WTC11 (cell line): ENCODE measurements at regions not wholly inside any gene's neighbourhood (a gene's known extent, or its start where the extent isn't known, plus 50 kb on each side); places are given as distances from the start of the nearest gene placed in this dataset.

ENCODE experiments used
- ATAC-seq: fragments of 200-7000 bp; cut with Tn5 transposase; 2 replicates; pipeline ENCODE4 v1.10.0; 2021; ENCODE audit warnings: mild to moderate bottlenecking, moderate library complexity
- CTCF ChIA-PET: fragments of 300-600 bp; sonication (Branson Sonifier 250); formaldehyde crosslinking; loops from one replicate; lab custom pipeline; 2021; ENCODE audit warnings: antibody characterized with exemption; lab: Charles Lee
- POLR2A ChIA-PET: fragments of 350-600 bp; sonication (Branson Sonifier 250); formaldehyde crosslinking; loops from one replicate; lab custom pipeline; 2021; ENCODE audit warnings: antibody characterized with exemption; lab: Charles Lee
- DNase-seq: peaks from one replicate; pipeline ENCODE4 v3.0.0; 2021; ENCODE audit warnings: low spot score
- H3K27ac Mint-ChIP-seq: 2 replicates; pipeline ENCODE4 v1.8.0; 2021; ENCODE audit warnings: mixed read lengths
- H3K27me3 Mint-ChIP-seq: 2 replicates; pipeline ENCODE4 v1.8.0; 2021; ENCODE audit warnings: low read depth, mild to moderate bottlenecking, moderate library complexity, mixed read lengths
- H3K36me3 Mint-ChIP-seq: 2 replicates; pipeline ENCODE4 v1.8.0; 2021; ENCODE audit warnings: mixed read lengths
- H3K4me1 Mint-ChIP-seq: 2 replicates; pipeline ENCODE4 v1.8.0; 2022; ENCODE audit warnings: mixed read lengths
- H3K4me3 Mint-ChIP-seq: 2 replicates; pipeline ENCODE4 v1.8.0; 2021; ENCODE audit warnings: mild to moderate bottlenecking, moderate library complexity, mixed read lengths
- H3K9me3 Mint-ChIP-seq: 2 replicates; pipeline ENCODE4 v1.8.0; 2021; ENCODE audit warnings: mixed read lengths
- ELF4 ChIP-seq: sonication (generic); formaldehyde crosslinking; IDR thresholded peaks from 2 replicates; pipeline ENCODE4 v1.8.1; 2022; ENCODE audit warnings: low read depth, mild to moderate bottlenecking, moderate library complexity, missing genetic modification reagents
- OVOL2 ChIP-seq: fragments of 250-450 bp; sonication (Bioruptor Pico); IDR thresholded peaks from 2 replicates; pipeline ENCODE4 v1.9.0; 2021; ENCODE audit warnings: mild to moderate bottlenecking, borderline replicate concordance
- TEAD1 ChIP-seq: sonication (generic); formaldehyde crosslinking; IDR thresholded peaks from 2 replicates; pipeline ENCODE4 v1.8.0; 2022; ENCODE audit warnings: mild to moderate bottlenecking, missing genetic modification reagents
- TEAD4 ChIP-seq: sonication (generic); formaldehyde crosslinking; IDR thresholded peaks from 2 replicates; pipeline ENCODE4 v1.8.0; 2022; ENCODE audit warnings: mild to moderate bottlenecking, missing genetic modification reagents
- ZBTB21 ChIP-seq: sonication (generic); formaldehyde crosslinking; IDR thresholded peaks from 2 replicates; pipeline ENCODE4 v1.8.1; 2023; ENCODE audit warnings: mild to moderate bottlenecking, missing genetic modification reagents, borderline replicate concordance
- ZNF219 ChIP-seq: sonication (generic); formaldehyde crosslinking; IDR thresholded peaks from 2 replicates; pipeline ENCODE4 v1.8.0; 2023; ENCODE audit warnings: missing genetic modification reagents, mild to moderate bottlenecking, borderline replicate concordance
- ZNF317 ChIP-seq: sonication (generic); formaldehyde crosslinking; IDR thresholded peaks from 2 replicates; pipeline ENCODE4 v1.8.1; 2023; ENCODE audit warnings: low read depth, mild to moderate bottlenecking, moderate library complexity, missing genetic modification reagents, borderline replicate concordance
- ZNF396 ChIP-seq: fragments of 250-450 bp; sonication (Bioruptor Pico); IDR thresholded peaks from 2 replicates; pipeline ENCODE4 v1.8.0; 2021; ENCODE audit warnings: mild to moderate bottlenecking, moderate library complexity, borderline replicate concordance
- TF ChIP-seq, protein P1 (sequence below): fragments of 250-450 bp; sonication (Bioruptor Pico); IDR thresholded peaks from 2 replicates; pipeline ENCODE4 v1.9.0; 2021; ENCODE audit warnings: mild to moderate bottlenecking, borderline replicate concordance
- TF ChIP-seq, protein P2 (sequence below): sonication (generic); formaldehyde crosslinking; conservative IDR thresholded peaks from 2 replicates; pipeline ENCODE4 v1.8.1; 2022; ENCODE audit warnings: mild to moderate bottlenecking, missing genetic modification reagents
- TF ChIP-seq, protein P3 (sequence below): sonication (generic); formaldehyde crosslinking; IDR thresholded peaks from 2 replicates; pipeline ENCODE4 v1.8.1; 2023; ENCODE audit warnings: mild to moderate bottlenecking, missing genetic modification reagents, borderline replicate concordance
- TF ChIP-seq, protein P4 (sequence below): sonication (generic); formaldehyde crosslinking; IDR thresholded peaks from 2 replicates; pipeline ENCODE4 v1.8.1; 2022; ENCODE audit warnings: mild to moderate bottlenecking, missing genetic modification reagents, moderate library complexity, borderline replicate concordance
- TF ChIP-seq, protein P5 (sequence below): sonication (generic); formaldehyde crosslinking; IDR thresholded peaks from 2 replicates; pipeline ENCODE4 v1.8.1; 2022; ENCODE audit warnings: low read depth, mild to moderate bottlenecking, moderate library complexity, missing genetic modification reagents, borderline replicate concordance
- TF ChIP-seq, protein P6 (sequence below): sonication (generic); formaldehyde crosslinking; IDR thresholded peaks from 2 replicates; pipeline ENCODE4 v1.8.0; 2023; ENCODE audit warnings: mild to moderate bottlenecking, missing genetic modification reagents
- TF ChIP-seq, protein P7 (sequence below): sonication (generic); formaldehyde crosslinking; IDR thresholded peaks from 2 replicates; pipeline ENCODE4 v1.8.1; 2023; ENCODE audit warnings: mild to moderate bottlenecking, moderate library complexity, missing genetic modification reagents

DNA sequence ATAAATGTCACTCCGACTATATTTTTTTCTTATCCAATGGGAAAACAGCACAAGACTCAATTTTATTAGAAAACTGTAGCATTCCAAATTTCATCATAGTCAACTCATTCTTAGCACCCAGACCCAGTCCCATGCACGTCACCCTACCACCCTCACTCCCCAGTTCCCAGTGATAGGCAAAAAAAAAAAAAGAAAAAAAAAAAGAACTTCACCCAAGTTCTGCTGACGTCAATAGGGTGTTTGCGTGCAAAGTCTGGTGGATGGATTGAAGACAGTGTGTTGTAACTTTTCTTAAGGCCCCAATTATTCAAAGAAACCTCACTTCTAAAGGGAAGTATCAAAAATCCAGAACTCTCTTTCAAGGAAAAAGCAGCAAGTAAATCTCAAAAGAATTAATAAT, 213.9 kb upstream of the PRDM1 start (continued):
- TF ChIP-seq, protein P1, sequence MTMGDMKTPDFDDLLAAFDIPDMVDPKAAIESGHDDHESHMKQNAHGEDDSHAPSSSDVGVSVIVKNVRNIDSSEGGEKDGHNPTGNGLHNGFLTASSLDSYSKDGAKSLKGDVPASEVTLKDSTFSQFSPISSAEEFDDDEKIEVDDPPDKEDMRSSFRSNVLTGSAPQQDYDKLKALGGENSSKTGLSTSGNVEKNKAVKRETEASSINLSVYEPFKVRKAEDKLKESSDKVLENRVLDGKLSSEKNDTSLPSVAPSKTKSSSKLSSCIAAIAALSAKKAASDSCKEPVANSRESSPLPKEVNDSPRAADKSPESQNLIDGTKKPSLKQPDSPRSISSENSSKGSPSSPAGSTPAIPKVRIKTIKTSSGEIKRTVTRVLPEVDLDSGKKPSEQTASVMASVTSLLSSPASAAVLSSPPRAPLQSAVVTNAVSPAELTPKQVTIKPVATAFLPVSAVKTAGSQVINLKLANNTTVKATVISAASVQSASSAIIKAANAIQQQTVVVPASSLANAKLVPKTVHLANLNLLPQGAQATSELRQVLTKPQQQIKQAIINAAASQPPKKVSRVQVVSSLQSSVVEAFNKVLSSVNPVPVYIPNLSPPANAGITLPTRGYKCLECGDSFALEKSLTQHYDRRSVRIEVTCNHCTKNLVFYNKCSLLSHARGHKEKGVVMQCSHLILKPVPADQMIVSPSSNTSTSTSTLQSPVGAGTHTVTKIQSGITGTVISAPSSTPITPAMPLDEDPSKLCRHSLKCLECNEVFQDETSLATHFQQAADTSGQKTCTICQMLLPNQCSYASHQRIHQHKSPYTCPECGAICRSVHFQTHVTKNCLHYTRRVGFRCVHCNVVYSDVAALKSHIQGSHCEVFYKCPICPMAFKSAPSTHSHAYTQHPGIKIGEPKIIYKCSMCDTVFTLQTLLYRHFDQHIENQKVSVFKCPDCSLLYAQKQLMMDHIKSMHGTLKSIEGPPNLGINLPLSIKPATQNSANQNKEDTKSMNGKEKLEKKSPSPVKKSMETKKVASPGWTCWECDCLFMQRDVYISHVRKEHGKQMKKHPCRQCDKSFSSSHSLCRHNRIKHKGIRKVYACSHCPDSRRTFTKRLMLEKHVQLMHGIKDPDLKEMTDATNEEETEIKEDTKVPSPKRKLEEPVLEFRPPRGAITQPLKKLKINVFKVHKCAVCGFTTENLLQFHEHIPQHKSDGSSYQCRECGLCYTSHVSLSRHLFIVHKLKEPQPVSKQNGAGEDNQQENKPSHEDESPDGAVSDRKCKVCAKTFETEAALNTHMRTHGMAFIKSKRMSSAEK (CRISPR knock-in tag), result no peak
- TF ChIP-seq ZBTB21 (no peak), ELF4 (no peak), ZNF396 (CRISPR knock-in tag) (no peak), OVOL2 (CRISPR knock-in tag) (no peak), ZNF317 (no peak), TEAD1 (no peak)
- TF ChIP-seq, protein P2, sequence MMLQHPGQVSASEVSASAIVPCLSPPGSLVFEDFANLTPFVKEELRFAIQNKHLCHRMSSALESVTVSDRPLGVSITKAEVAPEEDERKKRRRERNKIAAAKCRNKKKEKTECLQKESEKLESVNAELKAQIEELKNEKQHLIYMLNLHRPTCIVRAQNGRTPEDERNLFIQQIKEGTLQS (CRISPR knock-in tag), result no peak

DNA sequence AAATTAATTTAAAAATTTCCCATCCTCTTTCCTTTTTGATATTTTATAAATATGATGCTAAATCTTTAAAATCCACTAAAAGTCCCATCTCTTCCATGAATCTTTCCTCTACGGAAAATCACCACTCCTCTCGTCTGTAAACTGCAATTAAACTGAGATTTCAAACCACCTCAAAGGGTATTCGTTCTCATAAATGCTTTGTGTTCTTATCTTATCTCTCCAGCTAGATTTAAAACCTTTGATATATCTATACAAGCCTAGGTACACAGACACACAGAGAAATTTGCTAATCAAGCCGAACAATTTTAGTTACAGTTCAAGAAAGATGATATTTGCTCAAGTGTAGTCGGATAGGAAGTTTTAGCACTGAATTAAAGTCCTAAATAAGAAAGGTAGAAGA, 214.6 kb upstream of the PRDM1 start:
- no peak for DNase-seq
- ChIA-PET POLR2A (no interaction called here), CTCF (interaction anchor here (1.2 kb wide), 1 partner anchor 36 kb away, joined by 3 read pairs; no protein-coding TSS in a partner anchor)
- Mint-ChIP-seq H3K36me3 (no peaks in the 10 kb centered on the region), H3K9me3 (peaks cover 13% of the 10 kb centered on the region), H3K4me1 (peaks cover 29% of the 10 kb centered on the region), H3K27ac (no peak overlapping the region), H3K27me3 (no peaks in the 10 kb centered on the region; the same call in 1 of the 2 replicates), H3K4me3 (no peak overlapping the region)
- no peak for ATAC-seq
- TF ChIP-seq, protein P3, sequence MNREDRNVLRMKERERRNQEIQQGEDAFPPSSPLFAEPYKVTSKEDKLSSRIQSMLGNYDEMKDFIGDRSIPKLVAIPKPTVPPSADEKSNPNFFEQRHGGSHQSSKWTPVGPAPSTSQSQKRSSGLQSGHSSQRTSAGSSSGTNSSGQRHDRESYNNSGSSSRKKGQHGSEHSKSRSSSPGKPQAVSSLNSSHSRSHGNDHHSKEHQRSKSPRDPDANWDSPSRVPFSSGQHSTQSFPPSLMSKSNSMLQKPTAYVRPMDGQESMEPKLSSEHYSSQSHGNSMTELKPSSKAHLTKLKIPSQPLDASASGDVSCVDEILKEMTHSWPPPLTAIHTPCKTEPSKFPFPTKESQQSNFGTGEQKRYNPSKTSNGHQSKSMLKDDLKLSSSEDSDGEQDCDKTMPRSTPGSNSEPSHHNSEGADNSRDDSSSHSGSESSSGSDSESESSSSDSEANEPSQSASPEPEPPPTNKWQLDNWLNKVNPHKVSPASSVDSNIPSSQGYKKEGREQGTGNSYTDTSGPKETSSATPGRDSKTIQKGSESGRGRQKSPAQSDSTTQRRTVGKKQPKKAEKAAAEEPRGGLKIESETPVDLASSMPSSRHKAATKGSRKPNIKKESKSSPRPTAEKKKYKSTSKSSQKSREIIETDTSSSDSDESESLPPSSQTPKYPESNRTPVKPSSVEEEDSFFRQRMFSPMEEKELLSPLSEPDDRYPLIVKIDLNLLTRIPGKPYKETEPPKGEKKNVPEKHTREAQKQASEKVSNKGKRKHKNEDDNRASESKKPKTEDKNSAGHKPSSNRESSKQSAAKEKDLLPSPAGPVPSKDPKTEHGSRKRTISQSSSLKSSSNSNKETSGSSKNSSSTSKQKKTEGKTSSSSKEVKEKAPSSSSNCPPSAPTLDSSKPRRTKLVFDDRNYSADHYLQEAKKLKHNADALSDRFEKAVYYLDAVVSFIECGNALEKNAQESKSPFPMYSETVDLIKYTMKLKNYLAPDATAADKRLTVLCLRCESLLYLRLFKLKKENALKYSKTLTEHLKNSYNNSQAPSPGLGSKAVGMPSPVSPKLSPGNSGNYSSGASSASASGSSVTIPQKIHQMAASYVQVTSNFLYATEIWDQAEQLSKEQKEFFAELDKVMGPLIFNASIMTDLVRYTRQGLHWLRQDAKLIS (CRISPR knock-in tag), result no peak
- TF ChIP-seq ZNF219 (CRISPR knock-in tag) (no peak), OVOL2 (CRISPR knock-in tag) (no peak), TEAD4 (CRISPR knock-in tag) (no peak)
- TF ChIP-seq, protein P4, sequence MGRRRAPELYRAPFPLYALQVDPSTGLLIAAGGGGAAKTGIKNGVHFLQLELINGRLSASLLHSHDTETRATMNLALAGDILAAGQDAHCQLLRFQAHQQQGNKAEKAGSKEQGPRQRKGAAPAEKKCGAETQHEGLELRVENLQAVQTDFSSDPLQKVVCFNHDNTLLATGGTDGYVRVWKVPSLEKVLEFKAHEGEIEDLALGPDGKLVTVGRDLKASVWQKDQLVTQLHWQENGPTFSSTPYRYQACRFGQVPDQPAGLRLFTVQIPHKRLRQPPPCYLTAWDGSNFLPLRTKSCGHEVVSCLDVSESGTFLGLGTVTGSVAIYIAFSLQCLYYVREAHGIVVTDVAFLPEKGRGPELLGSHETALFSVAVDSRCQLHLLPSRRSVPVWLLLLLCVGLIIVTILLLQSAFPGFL (CRISPR knock-in tag), result no peak
- TF ChIP-seq, protein P1 (CRISPR knock-in tag), result no peak
- TF ChIP-seq, protein P5, sequence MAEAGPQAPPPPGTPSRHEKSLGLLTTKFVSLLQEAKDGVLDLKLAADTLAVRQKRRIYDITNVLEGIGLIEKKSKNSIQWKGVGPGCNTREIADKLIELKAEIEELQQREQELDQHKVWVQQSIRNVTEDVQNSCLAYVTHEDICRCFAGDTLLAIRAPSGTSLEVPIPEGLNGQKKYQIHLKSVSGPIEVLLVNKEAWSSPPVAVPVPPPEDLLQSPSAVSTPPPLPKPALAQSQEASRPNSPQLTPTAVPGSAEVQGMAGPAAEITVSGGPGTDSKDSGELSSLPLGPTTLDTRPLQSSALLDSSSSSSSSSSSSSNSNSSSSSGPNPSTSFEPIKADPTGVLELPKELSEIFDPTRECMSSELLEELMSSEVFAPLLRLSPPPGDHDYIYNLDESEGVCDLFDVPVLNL (CRISPR knock-in tag), result no peak
- TF ChIP-seq, protein P6, sequence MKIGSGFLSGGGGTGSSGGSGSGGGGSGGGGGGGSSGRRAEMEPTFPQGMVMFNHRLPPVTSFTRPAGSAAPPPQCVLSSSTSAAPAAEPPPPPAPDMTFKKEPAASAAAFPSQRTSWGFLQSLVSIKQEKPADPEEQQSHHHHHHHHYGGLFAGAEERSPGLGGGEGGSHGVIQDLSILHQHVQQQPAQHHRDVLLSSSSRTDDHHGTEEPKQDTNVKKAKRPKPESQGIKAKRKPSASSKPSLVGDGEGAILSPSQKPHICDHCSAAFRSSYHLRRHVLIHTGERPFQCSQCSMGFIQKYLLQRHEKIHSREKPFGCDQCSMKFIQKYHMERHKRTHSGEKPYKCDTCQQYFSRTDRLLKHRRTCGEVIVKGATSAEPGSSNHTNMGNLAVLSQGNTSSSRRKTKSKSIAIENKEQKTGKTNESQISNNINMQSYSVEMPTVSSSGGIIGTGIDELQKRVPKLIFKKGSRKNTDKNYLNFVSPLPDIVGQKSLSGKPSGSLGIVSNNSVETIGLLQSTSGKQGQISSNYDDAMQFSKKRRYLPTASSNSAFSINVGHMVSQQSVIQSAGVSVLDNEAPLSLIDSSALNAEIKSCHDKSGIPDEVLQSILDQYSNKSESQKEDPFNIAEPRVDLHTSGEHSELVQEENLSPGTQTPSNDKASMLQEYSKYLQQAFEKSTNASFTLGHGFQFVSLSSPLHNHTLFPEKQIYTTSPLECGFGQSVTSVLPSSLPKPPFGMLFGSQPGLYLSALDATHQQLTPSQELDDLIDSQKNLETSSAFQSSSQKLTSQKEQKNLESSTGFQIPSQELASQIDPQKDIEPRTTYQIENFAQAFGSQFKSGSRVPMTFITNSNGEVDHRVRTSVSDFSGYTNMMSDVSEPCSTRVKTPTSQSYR (CRISPR knock-in tag), result no peak
- TF ChIP-seq, protein P7, sequence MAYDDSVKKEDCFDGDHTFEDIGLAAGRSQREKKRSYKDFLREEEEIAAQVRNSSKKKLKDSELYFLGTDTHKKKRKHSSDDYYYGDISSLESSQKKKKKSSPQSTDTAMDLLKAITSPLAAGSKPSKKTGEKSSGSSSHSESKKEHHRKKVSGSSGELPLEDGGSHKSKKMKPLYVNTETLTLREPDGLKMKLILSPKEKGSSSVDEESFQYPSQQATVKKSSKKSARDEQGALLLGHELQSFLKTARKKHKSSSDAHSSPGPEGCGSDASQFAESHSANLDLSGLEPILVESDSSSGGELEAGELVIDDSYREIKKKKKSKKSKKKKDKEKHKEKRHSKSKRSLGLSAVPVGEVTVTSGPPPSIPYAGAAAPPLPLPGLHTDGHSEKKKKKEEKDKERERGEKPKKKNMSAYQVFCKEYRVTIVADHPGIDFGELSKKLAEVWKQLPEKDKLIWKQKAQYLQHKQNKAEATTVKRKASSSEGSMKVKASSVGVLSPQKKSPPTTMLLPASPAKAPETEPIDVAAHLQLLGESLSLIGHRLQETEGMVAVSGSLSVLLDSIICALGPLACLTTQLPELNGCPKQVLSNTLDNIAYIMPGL, result no peak
